ENCODE measurements at regions not wholly inside any gene's neighbourhood (a gene's known extent, or its start where the extent isn't known, plus 50 kb on each side); places are given as distances from the start of the nearest gene placed in this dataset.

DNA sequence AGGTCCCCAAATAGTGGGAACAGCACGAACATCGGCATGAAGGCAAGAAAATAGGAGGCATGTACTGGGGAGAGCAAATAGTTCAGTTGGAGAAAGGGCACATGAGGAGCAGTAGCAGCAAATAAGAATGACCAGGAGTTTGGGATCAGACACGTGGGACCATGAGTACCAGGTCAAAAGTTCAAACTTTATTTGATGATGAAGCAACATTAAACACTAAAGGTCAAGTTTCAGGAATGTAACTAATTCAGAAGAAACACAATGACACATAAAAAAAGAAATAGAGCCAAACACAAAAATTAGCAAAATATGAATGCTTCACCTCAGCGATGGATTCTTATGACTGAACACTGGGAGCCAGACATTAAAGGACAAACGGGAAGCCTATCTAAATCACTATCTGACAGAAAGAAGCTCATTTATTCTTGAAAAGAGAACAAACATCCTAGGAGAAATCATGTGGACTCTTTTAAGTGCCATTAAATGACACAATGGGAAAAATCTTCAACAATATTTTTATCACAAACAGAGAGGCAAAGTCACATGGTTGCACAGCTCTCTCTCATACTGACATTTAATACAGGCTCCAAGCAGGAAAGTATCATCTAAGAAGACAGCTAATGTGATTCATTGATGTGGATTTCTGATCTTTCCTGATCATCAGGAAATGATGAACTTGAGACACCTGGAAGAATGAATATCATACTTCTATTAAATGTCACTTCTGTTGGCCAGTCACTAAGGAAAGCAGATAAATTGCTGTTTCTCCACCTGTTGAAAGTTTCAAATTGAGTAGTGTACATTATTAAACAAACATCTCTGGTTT, 216.9 kb upstream of the THBS1 start (continued):
- TF ChIP-seq, protein P1, sequence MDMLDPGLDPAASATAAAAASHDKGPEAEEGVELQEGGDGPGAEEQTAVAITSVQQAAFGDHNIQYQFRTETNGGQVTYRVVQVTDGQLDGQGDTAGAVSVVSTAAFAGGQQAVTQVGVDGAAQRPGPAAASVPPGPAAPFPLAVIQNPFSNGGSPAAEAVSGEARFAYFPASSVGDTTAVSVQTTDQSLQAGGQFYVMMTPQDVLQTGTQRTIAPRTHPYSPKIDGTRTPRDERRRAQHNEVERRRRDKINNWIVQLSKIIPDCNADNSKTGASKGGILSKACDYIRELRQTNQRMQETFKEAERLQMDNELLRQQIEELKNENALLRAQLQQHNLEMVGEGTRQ (IDR thresholded peaks at IDR 0.05; ENCODE audit: low read depth, low read length) = no peak; the same call in 1 of the 2 replicates
- TF ChIP-seq, protein P1 (CRISPR knock-in tag; IDR thresholded peaks at IDR 0.05; ENCODE audit: borderline replicate concordance) = peak; percentile 42; the same call in 1 of the 2 replicates
- TF ChIP-seq HOXD1 (CRISPR knock-in tag; IDR thresholded peaks at IDR 0.05) = 0 out of 2 replicates have a peak, but pooled peaks have one; percentile 43
- TF ChIP-seq, protein P2, sequence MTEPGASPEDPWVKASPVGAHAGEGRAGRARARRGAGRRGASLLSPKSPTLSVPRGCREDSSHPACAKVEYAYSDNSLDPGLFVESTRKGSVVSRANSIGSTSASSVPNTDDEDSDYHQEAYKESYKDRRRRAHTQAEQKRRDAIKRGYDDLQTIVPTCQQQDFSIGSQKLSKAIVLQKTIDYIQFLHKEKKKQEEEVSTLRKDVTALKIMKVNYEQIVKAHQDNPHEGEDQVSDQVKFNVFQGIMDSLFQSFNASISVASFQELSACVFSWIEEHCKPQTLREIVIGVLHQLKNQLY (CRISPR knock-in tag; IDR thresholded peaks at IDR 0.05) = peak; percentile 76
- TF ChIP-seq MEF2D (CRISPR knock-in tag; IDR thresholded peaks at IDR 0.05) = 0 out of 2 replicates have a peak, but pooled peaks have one; percentile 37
- no peak for TF ChIP-seq ZFP90 (CRISPR knock-in tag; IDR thresholded peaks at IDR 0.05; ENCODE audit: borderline replicate concordance)
- TF ChIP-seq NCOA2 (CRISPR knock-in tag; IDR thresholded peaks at IDR 0.05) = peak; percentile 83
- TF ChIP-seq, protein P3, sequence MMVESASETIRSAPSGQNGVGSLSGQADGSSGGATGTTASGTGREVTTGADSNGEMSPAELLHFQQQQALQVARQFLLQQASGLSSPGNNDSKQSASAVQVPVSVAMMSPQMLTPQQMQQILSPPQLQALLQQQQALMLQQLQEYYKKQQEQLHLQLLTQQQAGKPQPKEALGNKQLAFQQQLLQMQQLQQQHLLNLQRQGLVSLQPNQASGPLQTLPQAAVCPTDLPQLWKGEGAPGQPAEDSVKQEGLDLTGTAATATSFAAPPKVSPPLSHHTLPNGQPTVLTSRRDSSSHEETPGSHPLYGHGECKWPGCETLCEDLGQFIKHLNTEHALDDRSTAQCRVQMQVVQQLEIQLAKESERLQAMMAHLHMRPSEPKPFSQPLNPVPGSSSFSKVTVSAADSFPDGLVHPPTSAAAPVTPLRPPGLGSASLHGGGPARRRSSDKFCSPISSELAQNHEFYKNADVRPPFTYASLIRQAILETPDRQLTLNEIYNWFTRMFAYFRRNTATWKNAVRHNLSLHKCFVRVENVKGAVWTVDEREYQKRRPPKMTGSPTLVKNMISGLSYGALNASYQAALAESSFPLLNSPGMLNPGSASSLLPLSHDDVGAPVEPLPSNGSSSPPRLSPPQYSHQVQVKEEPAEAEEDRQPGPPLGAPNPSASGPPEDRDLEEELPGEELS (CRISPR knock-in tag; IDR thresholded peaks at IDR 0.05) = peak; percentile 70
- TF ChIP-seq CEBPG (CRISPR knock-in tag; IDR thresholded peaks at IDR 0.05) = peak; percentile 76
- TF ChIP-seq FOXO1 (CRISPR knock-in tag; IDR thresholded peaks at IDR 0.05) = 0 out of 2 replicates have a peak, but pooled peaks have one; percentile 35
- peak; percentile 17; the same call in 1 of the 2 replicates for TF ChIP-seq ZNF331 (CRISPR knock-in tag; IDR thresholded peaks at IDR 0.05)
- TF ChIP-seq ZNF503 (CRISPR knock-in tag; IDR thresholded peaks at IDR 0.05) = peak; percentile 64; the same call in 1 of the 2 replicates
- peak; percentile 65 for TF ChIP-seq ZMYM2 (CRISPR knock-in tag; IDR thresholded peaks at IDR 0.05)
- TF ChIP-seq MAFF (IDR thresholded peaks at IDR 0.05; ENCODE audit: low read depth, low read length) = 0 out of 2 replicates have a peak, but pooled peaks have one; percentile 20
- TF ChIP-seq RXRB (CRISPR knock-in tag; IDR thresholded peaks at IDR 0.05; ENCODE audit: borderline replicate concordance) = peak; percentile 86
- no peak for TF ChIP-seq ZBTB25 (CRISPR knock-in tag; IDR thresholded peaks at IDR 0.05)
- peak; percentile 84 for TF ChIP-seq FOXA3 (CRISPR knock-in tag; IDR thresholded peaks at IDR 0.05)
- TF ChIP-seq NR2C2 (CRISPR knock-in tag; IDR thresholded peaks at IDR 0.05; ENCODE audit: borderline replicate concordance) = peak; percentile 66; the same call in 1 of the 2 replicates
- no peak for TF ChIP-seq ZBTB21 (CRISPR knock-in tag; IDR thresholded peaks at IDR 0.05)
- no peak for TF ChIP-seq KDM5A (IDR thresholded peaks at IDR 0.05; ENCODE audit: borderline replicate concordance, low read length)
- TF ChIP-seq SOX6 (IDR thresholded peaks at IDR 0.05) = no peak
- TF ChIP-seq SOX6 (CRISPR knock-in tag; IDR thresholded peaks at IDR 0.05) = peak; percentile 87
- peak; percentile 80; the same call in 1 of the 2 replicates for TF ChIP-seq CEBPB (IDR thresholded peaks at IDR 0.05; ENCODE audit: borderline replicate concordance, low read depth, low read length)
